Sigmoid colon (tissue), 4 donors: ENCODE measurements at regions not wholly inside any gene's neighbourhood (a gene's known extent, or its start where the extent isn't known, plus 50 kb on each side); places are given as distances from the start of the nearest gene placed in this dataset.

Source experiments
- POLR2A ChIP-seq, 2 donors: fragments of 450-650 bp; IDR thresholded peaks; one replicate each; pipeline ENCODE4 v1.6.1; 2016; ENCODE audit warnings: antibody characterized with exemption in 2 of 2, mild to moderate bottlenecking in 2 of 2, moderate library complexity in 2 of 2
- POLR2AphosphoS5 ChIP-seq, 4 donors: sonication (generic); formaldehyde crosslinking; IDR thresholded peaks; one replicate each; pipeline ENCODE4 v1.6.1; 2017; ENCODE audit warnings: antibody characterized with exemption in 4 of 4
- TF ChIP-seq, protein P1 (sequence below), 4 experiments: fragments of 450-650 bp in 3 of 4; fragments of 200-600 bp in 1 of 4; IDR thresholded peaks; one replicate each; pipeline ENCODE4 v1.5.1; 2016 to 2019; ENCODE audit warnings: antibody characterized with exemption in 4 of 4, mild to moderate bottlenecking in 3 of 4, moderate library complexity in 2 of 4

DNA sequence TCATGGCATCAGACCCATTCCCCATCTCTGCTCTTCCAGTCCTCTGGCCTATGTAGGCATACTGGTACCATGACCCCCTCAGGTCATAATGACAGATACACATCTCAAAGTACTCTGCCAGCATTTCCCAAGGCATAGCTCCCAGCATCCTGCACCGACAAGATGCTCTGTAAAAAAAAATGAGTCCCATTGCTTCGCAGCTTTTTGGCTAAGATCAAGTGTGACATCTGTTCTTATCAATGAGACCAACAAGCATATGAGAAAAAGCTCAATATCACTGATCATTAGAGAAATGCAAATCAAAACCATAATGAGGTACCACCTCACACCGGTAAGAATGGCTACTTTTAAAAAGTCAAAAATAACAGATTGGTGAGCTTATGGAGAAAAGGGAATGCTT lies 463.9 kb upstream of the PROK2 start:
- TF ChIP-seq, protein P1, sequence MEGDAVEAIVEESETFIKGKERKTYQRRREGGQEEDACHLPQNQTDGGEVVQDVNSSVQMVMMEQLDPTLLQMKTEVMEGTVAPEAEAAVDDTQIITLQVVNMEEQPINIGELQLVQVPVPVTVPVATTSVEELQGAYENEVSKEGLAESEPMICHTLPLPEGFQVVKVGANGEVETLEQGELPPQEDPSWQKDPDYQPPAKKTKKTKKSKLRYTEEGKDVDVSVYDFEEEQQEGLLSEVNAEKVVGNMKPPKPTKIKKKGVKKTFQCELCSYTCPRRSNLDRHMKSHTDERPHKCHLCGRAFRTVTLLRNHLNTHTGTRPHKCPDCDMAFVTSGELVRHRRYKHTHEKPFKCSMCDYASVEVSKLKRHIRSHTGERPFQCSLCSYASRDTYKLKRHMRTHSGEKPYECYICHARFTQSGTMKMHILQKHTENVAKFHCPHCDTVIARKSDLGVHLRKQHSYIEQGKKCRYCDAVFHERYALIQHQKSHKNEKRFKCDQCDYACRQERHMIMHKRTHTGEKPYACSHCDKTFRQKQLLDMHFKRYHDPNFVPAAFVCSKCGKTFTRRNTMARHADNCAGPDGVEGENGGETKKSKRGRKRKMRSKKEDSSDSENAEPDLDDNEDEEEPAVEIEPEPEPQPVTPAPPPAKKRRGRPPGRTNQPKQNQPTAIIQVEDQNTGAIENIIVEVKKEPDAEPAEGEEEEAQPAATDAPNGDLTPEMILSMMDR (IDR thresholded peaks at IDR 0.05): no peak
- TF ChIP-seq POLR2AphosphoS5 (IDR thresholded peaks at IDR 0.05) (no peak), POLR2A (IDR thresholded peaks at IDR 0.05) (no peak)
